LNCaP clone FGC (cell line): ENCODE measurements at regions not wholly inside any gene's neighbourhood (a gene's known extent, or its start where the extent isn't known, plus 50 kb on each side); places are given as distances from the start of the nearest gene placed in this dataset.

Source experiments
- DNase-seq: peaks from one replicate; pipeline ENCODE4 v3.0.0-alpha.2; 2011; ENCODE audit warnings: low read depth
- H3K4me3 ChIP-seq: 2 replicates; pipeline ENCODE4 v1.5.1; 2011; ENCODE audit warnings: mild to moderate bottlenecking, low read depth, low read length, control low read depth
- CTCF ChIP-seq: IDR thresholded peaks from 2 replicates; pipeline ENCODE4 v1.5.1; 2012; ENCODE audit warnings: mild to moderate bottlenecking; ENCODE audit not compliant: control insufficient read depth, insufficient read depth; ENCODE audit errors: extremely low read depth

DNA sequence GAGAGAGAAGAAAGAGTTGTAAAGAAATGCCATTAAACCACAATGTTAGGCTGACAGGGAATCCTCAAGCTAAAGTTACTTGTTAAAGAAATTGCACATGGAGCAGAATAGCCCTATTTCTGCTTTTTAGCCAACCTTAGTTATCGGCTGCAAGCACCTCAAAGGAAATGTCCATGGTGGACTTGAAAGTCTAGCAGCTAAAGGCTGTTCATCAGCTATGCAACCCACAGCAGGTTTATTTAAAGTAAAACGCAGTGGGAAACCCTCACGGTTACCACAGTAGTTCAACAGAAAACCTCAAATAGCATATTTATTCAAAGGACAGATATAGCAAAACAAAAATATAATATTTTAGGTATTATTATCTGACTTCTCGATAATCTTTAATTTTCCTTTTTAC, 967.2 kb downstream of the IGSF11 start:
- no peak for DNase-seq
- no peak for TF ChIP-seq CTCF
- H3K4me3 ChIP-seq = no peak overlapping the region

GRCh38 chr3:118075873-118076272, 958.8 kb downstream of the IGSF11 start:
- no peak overlapping the region for H3K4me3 ChIP-seq
- no peak for TF ChIP-seq CTCF
- DNase-seq = no peak

DNA sequence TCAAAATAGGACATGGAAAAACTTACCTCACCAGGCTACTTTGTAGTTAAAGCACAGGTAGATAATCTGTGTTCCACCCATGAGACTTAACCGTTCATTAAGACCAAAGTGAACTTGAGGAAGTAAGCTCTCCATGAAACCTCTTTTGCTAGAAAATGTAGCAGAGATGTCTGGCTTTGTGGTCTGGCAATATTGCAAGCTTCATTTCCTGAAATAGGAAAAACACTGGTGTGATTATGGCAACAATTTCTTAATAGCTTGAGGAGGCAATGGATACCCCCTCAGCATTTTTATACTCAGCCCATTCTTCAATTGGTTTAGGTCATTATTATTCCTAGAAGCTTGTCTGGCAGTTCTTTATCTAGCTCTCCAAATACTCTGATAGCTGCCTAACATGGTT, 957.3 kb downstream of the IGSF11 start:
- no peak for DNase-seq
- TF ChIP-seq CTCF = no peak

GRCh38 chr3:118080889-118081288, 953.8 kb downstream of the IGSF11 start:
- DNase-seq = no peak
- no peak overlapping the region for H3K4me3 ChIP-seq
- TF ChIP-seq CTCF = no peak

More for the DNA sequence above, 957.3 kb downstream of the IGSF11 start:
- no peak overlapping the region for H3K4me3 ChIP-seq

DNA sequence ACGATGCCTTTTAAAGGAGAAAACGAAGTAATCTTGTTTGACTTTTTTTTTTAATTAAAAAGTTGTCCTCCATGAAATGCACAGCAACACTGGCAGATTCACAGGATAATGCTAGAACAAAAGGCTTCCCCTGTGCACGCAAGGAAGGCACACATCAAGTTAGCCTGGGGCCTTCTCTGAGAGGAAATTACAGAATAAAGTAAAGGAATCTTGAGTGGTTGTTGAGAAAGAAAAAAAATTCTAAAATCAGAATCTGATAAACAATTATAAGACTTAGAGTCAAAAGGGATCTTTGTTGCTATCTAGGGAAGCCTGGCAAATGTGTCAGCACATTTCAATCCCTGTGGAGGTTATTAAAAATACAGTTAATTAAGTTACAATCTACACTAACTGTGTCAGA, 946.0 kb downstream of the IGSF11 start:
- no peak overlapping the region for H3K4me3 ChIP-seq
- DNase-seq = no peak
- no peak for TF ChIP-seq CTCF

DNA sequence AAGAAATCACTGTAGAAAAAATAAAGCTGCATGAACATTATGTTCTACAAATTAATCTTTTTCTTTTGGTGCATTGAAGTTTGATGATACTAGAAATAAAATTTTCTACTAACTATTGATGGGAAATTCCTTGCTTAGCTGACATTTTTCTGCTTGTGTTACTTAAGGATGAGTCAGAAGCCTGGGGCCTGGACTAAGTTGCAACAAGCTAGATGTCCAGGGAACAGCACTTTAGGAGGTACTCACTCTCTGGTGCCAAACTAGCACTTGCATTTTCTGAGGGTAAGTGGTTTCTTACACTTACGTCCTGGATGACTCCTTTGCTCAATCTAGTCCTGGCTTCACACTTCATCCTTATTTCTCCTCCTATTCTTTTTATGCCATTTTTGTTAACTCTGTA, 945.1 kb downstream of the IGSF11 start:
- no peak overlapping the region for H3K4me3 ChIP-seq
- no peak for DNase-seq
- no peak for TF ChIP-seq CTCF

GRCh38 chr3:118097226-118097625, 937.4 kb downstream of the IGSF11 start:
- no peak for TF ChIP-seq CTCF

More at GRCh38 chr3:118097226-118097625, 937.4 kb downstream of the IGSF11 start:
- H3K4me3 ChIP-seq = no peak overlapping the region
- no peak for DNase-seq
